CD4-positive, alpha-beta T cell treated with Interleukin-1 beta for 1 hour (primary cell): ENCODE measurements at regions not wholly inside any gene's neighbourhood (a gene's known extent, or its start where the extent isn't known, plus 50 kb on each side); places are given as distances from the start of the nearest gene placed in this dataset.
"Not testable (repeated sequence)": the region's sequence is repeated elsewhere in the genome, so short reads cannot be mapped to it uniquely, and the experiment has no call there.

Source experiments
- DNase-seq, 2 donors: peaks; one replicate each; pipeline ENCODE4 v3.0.0-alpha.2; 2020 to 2022

DNA sequence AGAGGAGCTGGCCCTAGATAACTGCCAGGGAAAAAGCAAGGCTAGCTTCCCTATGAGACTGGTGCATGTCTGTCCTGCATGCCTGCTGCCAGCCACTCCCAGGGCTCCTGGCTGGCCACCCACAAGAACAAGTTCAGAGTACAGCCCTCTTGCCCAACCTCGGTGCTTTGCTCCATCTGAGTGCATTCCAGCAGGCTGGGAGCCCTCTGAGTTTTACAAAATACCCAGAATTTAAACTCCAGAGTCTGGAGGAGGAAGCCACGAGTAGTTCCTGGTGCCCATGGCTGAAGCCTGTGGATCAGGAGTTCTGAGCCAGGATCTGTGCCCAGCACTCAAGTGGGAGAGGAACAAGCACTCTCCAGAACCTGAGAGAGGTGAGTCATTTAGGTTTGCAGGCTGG is 111.6 kb downstream of the MAGEE2 start:
- no peak for DNase-seq

DNA sequence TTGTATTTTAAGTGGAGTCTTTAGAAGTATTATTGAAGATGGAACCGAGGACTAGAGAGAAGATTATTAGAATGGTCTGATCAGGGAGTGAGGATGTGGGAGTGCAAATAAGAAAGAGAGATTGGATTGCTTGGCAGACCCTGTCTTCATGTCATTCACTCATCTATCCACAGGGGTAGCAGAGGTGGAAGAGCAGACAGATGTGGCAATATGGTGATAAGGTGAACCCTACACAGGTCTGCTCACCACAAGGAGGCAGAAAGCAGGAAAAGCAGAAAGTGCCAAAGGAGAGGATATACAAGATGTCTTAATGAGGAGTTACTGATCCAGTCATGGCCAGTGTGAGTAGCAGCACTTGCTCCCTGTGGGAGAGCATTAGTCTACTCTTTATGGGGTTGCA is 129.4 kb downstream of the MAGEE2 start:
- DNase-seq, result no peak

DNA sequence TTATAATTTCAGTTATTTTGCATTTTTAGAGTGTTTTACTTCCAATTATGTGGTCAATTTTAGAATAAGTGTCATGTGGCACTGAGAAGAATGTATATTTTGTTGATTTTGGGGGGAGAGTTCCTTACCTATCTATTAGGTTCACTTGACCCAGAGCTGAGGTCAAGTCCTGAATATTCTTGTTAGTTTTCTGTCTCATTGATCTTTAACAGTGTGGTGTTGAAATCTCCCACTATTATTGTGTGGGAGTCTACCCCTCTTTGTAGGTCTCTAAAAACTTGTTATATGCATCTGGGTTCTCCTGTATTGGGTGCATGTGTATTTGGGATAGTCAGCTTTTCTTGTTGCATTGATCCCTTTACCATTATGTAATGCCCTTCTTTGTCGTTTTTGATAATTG is 127.0 kb upstream of the ZDHHC15 start:
- no peak for DNase-seq

DNA sequence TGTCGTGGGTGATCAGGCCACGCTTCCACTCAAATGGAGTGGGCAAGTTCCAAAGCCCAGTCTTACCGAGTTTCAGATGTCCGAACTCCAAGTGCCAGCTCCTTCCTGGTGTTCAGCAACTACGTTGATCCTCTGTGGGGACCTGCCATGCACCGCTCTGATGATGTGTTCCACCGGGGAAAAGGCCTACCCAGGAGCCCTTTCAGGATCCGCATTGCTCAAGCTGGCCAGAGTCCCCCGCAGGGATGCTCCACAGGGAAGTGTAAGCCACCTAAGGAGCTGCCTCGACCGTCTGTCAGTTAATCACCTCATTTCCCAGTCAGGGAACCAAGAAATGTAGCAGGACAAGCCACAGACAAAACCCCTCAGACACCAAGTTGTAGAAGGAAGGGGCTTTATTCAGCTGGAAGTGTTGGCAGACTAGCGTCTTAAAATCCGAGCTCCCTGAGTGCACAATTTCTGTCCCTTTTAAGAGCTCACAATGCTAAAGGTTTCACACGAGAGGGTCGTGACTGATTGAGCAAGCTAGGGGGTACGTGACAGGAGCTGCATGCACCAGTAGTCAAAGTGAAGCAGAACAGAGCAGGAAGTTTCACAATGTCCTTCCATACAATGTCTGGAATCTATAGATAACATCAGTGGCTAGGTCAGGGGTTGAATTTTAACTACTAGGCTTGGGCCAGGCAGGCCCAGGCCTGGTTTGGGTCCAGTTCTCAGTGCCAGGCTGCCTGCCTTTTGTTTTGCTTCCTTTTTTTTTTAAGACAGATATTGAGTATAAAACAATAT is 126.2 kb upstream of the ZDHHC15 start:
- DNase-seq, result no peak

DNA sequence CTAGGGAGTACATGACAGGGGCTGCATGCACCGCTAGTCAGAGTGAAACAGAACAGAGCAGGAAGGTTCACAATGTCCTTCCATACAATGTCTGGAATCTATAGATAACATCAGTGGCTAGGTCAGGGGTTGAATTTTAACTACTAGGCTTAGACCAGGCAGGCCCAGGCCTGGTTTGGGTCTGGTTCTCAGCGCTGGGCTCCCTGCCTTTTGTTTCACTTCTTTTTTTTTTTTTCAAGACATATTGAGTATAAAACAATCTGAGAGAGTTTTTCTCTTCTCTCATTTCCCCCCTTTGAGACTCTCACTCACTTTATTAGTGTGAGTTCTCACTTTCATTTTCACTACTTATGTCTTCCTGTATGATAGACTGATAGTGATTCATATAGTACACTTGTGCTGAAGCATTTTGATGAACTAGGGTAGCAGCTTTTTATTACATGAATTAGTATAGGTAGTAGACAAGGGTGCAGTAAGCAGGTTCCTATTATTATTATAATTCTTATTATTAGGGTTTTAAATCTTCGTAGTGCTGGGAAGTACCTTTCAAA is 120.0 kb upstream of the ZDHHC15 start:
- DNase-seq, result no peak

DNA sequence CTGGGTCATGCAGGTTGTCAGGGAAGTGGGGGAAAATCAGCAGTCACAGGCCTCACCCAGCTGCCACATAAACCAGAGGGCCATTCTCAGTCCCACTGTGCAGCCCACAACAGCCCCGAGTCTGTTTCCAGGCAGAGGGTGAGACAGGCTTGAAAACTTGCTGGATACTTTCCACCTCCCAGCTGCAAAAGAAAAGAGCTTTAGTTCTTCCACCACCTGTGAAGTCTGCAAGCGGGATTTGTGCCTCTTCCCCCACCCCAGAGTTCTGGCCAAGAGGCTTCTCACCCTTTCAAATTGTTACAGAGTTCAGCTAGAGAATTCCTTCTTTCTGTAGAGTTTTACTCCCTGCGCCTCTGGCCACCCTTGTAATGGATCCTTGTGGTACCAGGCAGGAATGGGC is 115.5 kb upstream of the ZDHHC15 start:
- no peak for DNase-seq

DNA sequence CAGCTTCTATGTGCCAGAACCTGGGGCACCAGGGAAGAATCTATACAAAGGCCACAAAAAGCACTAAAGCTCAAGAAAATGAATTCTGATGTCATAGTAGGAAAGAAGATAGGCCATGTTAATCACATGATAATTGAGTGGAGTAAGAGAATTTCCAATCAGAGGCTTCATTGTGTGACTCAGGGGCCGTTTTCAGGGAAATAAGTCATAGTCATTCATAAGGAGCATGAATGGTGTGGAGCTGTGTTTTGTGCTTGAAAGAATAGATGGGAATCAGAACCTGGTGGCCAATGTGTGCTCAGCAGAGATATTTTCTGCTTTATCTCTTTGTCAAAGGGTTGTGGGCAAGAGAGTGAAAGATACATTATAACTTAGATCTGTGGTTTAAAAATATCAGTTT is 102.4 kb upstream of the ZDHHC15 start:
- DNase-seq, result no peak

DNA sequence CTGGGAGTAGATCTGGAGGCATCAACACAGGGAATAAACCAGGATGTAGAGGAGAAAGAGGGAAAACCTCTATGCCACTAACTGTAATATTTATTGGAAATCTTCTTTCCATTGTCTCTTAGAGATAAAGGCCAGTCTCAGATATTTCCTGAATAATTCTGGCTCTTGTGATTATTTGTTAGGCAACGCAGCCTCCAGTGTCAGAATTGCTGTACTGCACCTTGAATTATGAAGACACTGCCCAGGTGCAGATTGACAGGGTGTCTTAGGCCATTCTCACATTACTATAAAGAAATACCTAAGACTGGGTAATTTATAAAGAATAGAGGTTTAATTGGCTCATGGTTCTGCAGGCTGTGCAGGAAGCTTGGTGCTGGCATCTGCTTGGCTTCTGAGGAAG is 100.7 kb upstream of the ZDHHC15 start:
- no peak for DNase-seq

DNA sequence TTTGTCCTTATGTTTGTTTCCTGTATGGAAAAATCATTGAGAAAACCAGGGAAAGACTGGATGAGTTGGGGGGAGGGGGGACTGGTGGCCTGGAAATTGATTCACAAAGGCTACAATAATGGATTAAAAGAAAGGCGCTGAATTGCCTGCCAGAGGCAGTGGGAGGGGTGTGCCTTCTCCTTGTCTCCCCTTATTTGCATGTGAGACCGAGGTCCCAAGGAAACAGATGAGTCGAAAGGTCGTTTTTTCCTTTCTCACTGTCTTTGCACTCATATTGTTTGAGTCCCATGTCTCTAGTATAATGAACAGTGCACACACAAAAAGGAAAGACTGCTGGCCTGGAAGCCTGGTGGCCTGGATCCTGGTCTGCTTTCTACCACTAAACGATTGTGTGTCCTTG is 86.6 kb upstream of the ZDHHC15 start:
- no peak for DNase-seq

DNA sequence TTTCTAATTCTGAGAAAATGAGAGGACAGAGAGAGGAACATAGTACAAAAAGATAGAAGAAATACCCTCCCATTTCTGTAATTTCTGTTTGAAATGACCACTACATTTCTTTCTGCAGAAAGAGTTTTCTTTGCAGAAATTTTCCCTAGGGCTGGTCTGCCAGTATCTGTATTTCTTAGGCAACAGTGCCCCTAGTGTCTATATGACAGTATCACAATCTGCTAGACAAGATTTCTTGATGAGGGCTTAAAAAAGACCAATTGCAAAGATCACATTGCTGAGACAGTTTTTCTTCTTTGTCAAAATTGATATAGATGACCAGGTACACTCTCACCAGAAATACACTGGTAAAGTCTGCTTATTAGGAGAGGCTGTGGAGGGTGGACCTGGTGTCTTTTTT is 81.0 kb upstream of the ZDHHC15 start:
- DNase-seq, result peak in 1 of 2 donors; percentile 28

DNA sequence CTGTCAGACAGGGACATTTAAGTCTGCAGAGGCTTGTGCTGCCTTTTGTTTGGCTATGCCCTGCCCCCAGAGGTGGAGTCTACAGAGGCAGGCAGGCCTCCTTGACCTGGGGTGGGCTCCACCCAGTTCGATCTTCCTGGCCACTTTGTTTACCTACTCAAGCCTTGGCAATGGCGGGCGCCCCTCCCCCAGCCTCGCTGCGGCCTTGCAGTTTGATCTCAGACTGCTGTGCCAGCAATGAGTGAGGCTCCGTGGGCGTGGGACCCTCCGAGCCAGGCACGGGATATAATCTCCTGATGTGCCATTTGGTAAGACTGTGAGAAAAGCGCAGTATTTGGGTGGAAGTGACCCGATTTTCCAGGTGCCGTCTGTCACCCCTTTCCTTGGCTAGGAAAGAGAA is 79.2 kb upstream of the ZDHHC15 start:
- not testable (repeated sequence) for DNase-seq

DNA sequence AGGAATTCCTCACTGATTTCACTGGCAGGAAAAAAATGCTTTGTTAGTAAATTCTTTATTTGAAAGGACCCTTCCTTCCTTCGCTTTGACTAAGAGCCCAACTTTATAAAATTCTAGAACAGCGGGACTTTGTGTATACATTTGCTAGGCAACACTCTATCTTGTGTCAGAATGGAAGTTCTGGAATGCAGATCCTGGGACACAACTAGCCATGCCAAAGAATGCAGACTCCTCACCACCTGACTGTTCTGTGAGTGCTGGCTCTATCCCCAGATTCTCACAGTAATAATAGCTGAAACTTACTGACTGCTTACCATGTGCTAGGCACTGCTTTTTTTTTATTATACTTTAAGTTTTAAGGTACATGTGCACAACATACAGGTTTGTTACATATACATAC is 73.3 kb upstream of the ZDHHC15 start:
- DNase-seq, result no peak

DNA sequence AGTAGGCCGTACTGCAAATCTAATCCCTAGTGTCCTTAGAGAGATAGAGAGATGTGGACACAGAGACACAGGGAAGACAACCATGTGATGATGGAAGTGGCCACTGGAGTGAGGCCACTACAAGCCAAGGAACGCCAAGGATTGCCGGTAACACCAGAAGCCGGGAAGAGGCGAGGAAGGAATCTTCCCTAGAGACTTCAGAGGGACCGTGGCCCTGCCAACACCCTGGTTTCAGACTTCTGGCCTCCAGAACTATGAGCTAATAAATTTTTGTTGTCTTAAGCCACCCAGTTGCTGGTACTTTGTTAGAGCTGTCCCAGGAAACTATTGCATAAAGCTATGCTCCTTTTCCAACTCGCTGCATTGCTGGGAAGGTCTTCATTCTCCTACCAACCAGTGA is 70.3 kb upstream of the ZDHHC15 start:
- DNase-seq, result not testable (repeated sequence)

DNA sequence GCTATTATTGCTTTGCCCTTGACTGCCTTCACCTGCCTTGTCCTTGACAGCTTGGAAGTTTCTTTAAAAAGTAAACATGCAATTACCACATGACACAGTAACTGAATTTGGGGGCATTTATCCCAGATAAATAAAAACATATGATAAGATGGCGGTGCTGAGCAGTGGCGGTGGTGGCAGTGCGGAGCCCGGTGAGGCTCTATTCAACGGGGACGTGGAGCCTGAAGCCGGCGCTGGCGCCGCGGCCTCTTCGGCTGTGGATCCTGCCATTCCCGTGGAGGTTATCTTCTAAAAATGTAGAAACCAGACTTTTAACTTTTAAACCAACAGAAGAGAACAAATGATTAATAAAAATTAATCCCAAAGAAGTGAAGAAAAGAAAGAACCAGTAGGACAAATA is 59.7 kb upstream of the ZDHHC15 start:
- DNase-seq, result no peak
